Upper lobe of left lung (tissue), 6 donors: ENCODE measurements at regions not wholly inside any gene's neighbourhood (a gene's known extent, or its start where the extent isn't known, plus 50 kb on each side); places are given as distances from the start of the nearest gene placed in this dataset.

Experiments used
- ATAC-seq, 2 donors: fragments of 200-7000 bp; cut with Tn5 transposase; one replicate each; pipeline ENCODE4 v1.9.1; 2022; ENCODE audit warnings: mild to moderate bottlenecking in 2 of 2, moderate library complexity in 2 of 2; ENCODE audit not compliant: low FRiP score in 2 of 2
- DNase-seq, 2 donors: peaks; one replicate each; pipeline ENCODE4 v3.0.0-alpha.2; 2019 to 2020
- H3K27ac ChIP-seq, 4 donors: fragments of 200-600 bp; sonication (generic); one replicate each; pipeline ENCODE4 v1.5.1; 2016 to 2019
- H3K27me3 ChIP-seq, 4 donors: fragments of 200-600 bp; sonication (generic); one replicate each; pipeline ENCODE4 v1.5.1; 2017 to 2019
- H3K36me3 ChIP-seq, 4 donors: fragments of 200-600 bp; sonication (generic); one replicate each; pipeline ENCODE4 v1.5.1; 2016 to 2019
- H3K4me1 ChIP-seq, 4 donors: fragments of 200-600 bp; sonication (generic); one replicate each; pipeline ENCODE4 v1.5.1; 2018 to 2019
- H3K4me3 ChIP-seq, 4 donors: fragments of 200-600 bp; sonication (generic); one replicate each; pipeline ENCODE4 v1.5.1; 2017 to 2019; ENCODE audit warnings: mild to moderate bottlenecking in 2 of 4, moderate library complexity in 1 of 4
- H3K9me3 ChIP-seq, 4 donors: fragments of 200-600 bp; sonication (generic); one replicate each; pipeline ENCODE4 v1.5.1; 2018 to 2019
- EP300 ChIP-seq, 4 donors: sonication (generic); formaldehyde crosslinking; IDR thresholded peaks; one replicate each; pipeline ENCODE4 v1.5.1; 2017; ENCODE audit warnings: antibody characterized with exemption in 4 of 4, control low read depth in 2 of 4
- POLR2A ChIP-seq, 4 donors: fragments of 450-650 bp; IDR thresholded peaks; one replicate each; pipeline ENCODE4 v1.5.1; 2016 to 2017; ENCODE audit warnings: antibody characterized with exemption in 4 of 4, mild to moderate bottlenecking in 2 of 4
- POLR2AphosphoS5 ChIP-seq, 2 donors: sonication (generic); formaldehyde crosslinking; IDR thresholded peaks; one replicate each; pipeline ENCODE4 v1.5.1; 2017; ENCODE audit warnings: antibody characterized with exemption in 2 of 2
- WGBS, 2 donors: methylation state at CpG; one replicate each; pipeline ENCODE4 v1.1.5; 2017 to 2018; 5-methylcytosine and 5-hydroxymethylcytosine counted together
- TF ChIP-seq, protein P1 (sequence below), 6 experiments: fragments of 450-650 bp in 4 of 6; fragments of 200-600 bp in 2 of 6; sonication (generic) in 2 of 6; IDR thresholded peaks; one replicate each; pipeline ENCODE4 v1.5.1; 2016 to 2019; ENCODE audit warnings: antibody characterized with exemption in 6 of 6
- donor health status: DM: no; HTN: no; CAD: no; lungs with moderate emphysema.
- donor health status: DM: no; HTN: yes; CAD: no; lungs with severe emphysema.

GRCh38 chr2:16290311-16291020 is 350.1 kb downstream of the MYCN start:
- 79 to 81% methylated on average over 7 to 8 of the region's 8 CpGs for WGBS, 2 donors
- Histone ChIP-seq H3K27me3 (no peaks in the 10 kb centered on the region), H3K27ac (no peak overlapping the region), H3K4me3 (no peak overlapping the region), H3K36me3 (no peaks in the 10 kb centered on the region), H3K4me1 (no peaks in the 10 kb centered on the region), H3K9me3 (no peaks in the 10 kb centered on the region)
- DNase-seq (no peak), ATAC-seq (no peak)
- TF ChIP-seq, protein P1, sequence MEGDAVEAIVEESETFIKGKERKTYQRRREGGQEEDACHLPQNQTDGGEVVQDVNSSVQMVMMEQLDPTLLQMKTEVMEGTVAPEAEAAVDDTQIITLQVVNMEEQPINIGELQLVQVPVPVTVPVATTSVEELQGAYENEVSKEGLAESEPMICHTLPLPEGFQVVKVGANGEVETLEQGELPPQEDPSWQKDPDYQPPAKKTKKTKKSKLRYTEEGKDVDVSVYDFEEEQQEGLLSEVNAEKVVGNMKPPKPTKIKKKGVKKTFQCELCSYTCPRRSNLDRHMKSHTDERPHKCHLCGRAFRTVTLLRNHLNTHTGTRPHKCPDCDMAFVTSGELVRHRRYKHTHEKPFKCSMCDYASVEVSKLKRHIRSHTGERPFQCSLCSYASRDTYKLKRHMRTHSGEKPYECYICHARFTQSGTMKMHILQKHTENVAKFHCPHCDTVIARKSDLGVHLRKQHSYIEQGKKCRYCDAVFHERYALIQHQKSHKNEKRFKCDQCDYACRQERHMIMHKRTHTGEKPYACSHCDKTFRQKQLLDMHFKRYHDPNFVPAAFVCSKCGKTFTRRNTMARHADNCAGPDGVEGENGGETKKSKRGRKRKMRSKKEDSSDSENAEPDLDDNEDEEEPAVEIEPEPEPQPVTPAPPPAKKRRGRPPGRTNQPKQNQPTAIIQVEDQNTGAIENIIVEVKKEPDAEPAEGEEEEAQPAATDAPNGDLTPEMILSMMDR (IDR thresholded peaks at IDR 0.05), result no peak
- TF ChIP-seq EP300 (IDR thresholded peaks at IDR 0.05), result no peak
- TF ChIP-seq POLR2AphosphoS5 (IDR thresholded peaks at IDR 0.05), result no peak
- TF ChIP-seq POLR2A (IDR thresholded peaks at IDR 0.05), result no peak

DNA sequence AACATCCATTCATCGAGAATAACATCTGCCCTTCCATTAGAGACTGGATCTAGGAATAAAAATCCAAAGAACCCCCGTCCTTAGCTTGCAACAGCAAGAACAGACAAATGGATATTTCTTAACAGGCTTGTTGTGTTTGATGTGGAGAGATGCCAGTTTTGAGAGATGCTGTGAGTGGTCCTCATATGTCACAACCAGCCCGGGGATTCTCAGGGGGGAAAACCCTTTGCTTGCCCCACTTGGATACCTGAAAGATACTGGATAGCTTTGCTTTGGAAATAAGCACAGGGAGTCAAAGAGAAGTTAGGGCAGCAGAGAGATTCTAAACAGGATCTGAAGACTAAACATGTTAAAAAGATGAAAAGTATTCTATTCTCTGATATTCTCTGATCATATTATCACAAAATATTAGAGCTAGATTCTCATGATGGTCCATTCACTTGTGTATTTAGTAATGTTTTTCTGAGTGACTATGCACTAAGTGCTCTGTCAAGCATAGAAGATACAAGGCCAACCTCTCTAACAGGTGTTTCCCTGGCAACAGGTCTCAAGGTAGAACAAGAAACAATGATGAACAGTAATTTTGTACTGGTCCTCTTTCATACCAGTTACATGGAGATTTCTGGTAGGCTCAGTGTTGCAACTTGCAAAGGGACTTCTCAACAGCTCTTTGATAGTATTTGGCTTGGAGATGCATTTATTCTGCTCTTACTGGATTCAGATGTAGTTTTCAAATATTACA is 348.2 kb downstream of the MYCN start:
- no peak overlapping the region for H3K27ac ChIP-seq
- H3K9me3 ChIP-seq, result no peaks in the 10 kb centered on the region
- H3K27me3 ChIP-seq, result no peaks in the 10 kb centered on the region
- no peaks in the 10 kb centered on the region for H3K4me1 ChIP-seq
- DNase-seq (no peak), ATAC-seq (no peak)
- TF ChIP-seq EP300 (IDR thresholded peaks at IDR 0.05) (no peak), POLR2A (IDR thresholded peaks at IDR 0.05) (no peak), POLR2AphosphoS5 (IDR thresholded peaks at IDR 0.05) (no peak)
- TF ChIP-seq, protein P1 (IDR thresholded peaks at IDR 0.05), result no peak
- H3K36me3 ChIP-seq, result no peaks in the 10 kb centered on the region
- WGBS, 2 donors, result 75% methylated on average over 3 of the region's 3 CpGs
- no peak overlapping the region for H3K4me3 ChIP-seq

- Histone ChIP-seq H3K4me3 (no peak overlapping the region), H3K9me3 (no peaks in the 10 kb centered on the region), H3K36me3 (no peaks in the 10 kb centered on the region), H3K4me1 (no peaks in the 10 kb centered on the region), H3K27me3 (no peaks in the 10 kb centered on the region), H3K27ac (no peak overlapping the region)
- DNase-seq (no peak), ATAC-seq (no peak)
- TF ChIP-seq, protein P1 (IDR thresholded peaks at IDR 0.05), result no peak
- TF ChIP-seq POLR2A (IDR thresholded peaks at IDR 0.05) (no peak), POLR2AphosphoS5 (IDR thresholded peaks at IDR 0.05) (no peak)
- WGBS, 2 donors, result 94 to 100% methylated on average over 3 of the region's 3 CpGs
These were observed 347.5 kb downstream of the MYCN start for GRCh38 chr2:16287831-16288230.

- 88 to 93% methylated on average over 1 of the region's 1 CpG for WGBS, 2 donors
- H3K27me3 ChIP-seq, result no peaks in the 10 kb centered on the region
- H3K27ac ChIP-seq, result no peak overlapping the region
- H3K9me3 ChIP-seq, result no peaks in the 10 kb centered on the region
- H3K4me1 ChIP-seq, result no peaks in the 10 kb centered on the region
- no peaks in the 10 kb centered on the region for H3K36me3 ChIP-seq
- TF ChIP-seq POLR2A (IDR thresholded peaks at IDR 0.05), result no peak
- no peak for TF ChIP-seq EP300 (IDR thresholded peaks at IDR 0.05)
- ATAC-seq, result no peak
- no peak overlapping the region for H3K4me3 ChIP-seq
- no peak for DNase-seq
These were observed 346.9 kb downstream of the MYCN start for GRCh38 chr2:16287281-16287680.

DNA sequence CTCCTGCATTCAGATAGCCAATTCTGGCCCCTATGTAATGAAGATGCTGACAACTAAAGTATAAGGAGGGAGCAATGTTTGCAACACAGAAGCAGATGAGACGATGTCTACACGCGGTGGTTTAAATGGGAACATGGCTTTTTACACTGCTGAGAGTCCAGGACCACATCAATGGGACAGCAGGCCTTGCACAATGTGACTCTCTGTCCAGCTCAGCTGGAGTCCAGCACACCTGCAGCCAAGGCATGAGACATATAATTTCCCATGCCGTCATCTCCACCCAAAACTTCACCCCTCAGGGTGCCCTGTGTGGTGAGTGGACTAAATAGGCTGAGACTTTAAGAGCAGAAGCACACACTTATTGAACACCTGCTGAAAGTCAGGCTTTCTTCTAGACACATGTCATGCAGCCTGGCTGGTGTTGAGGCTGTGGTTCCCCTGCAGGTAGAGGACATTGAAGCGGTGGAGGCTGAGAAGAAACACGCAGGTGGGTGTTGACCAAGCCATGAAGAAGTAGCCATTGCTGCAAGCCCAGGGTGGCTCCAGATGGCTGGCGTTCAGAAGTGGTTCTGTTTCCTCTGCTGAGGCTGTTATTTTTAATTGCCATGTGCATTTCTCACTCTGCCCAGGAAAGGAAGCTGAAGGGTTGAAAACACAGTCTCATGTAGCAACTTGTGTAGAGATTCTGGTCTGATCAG is 345.6 kb downstream of the MYCN start:
- H3K36me3 ChIP-seq, result no peaks in the 10 kb centered on the region
- H3K4me3 ChIP-seq, result no peak overlapping the region
- H3K4me1 ChIP-seq, result no peaks in the 10 kb centered on the region
- ATAC-seq, result no peak
- H3K9me3 ChIP-seq, result no peaks in the 10 kb centered on the region
- 71 to 78% methylated on average over 6 to 7 of the region's 7 CpGs for WGBS, 2 donors
- TF ChIP-seq POLR2AphosphoS5 (IDR thresholded peaks at IDR 0.05), result no peak
- TF ChIP-seq EP300 (IDR thresholded peaks at IDR 0.05), result no peak
- no peak for TF ChIP-seq POLR2A (IDR thresholded peaks at IDR 0.05)
- TF ChIP-seq, protein P1 (IDR thresholded peaks at IDR 0.05), result no peak
- DNase-seq, result no peak
- no peaks in the 10 kb centered on the region for H3K27me3 ChIP-seq
- H3K27ac ChIP-seq, result no peak overlapping the region
